Activated CD4-positive, alpha-beta T cell treated with anti-CD3 and anti-CD28 coated beads, Interleukin-2, Interleukin-6, amounts not matched to agents 100 ng/mL and 50 ng/mL, durations not matched to agents 16 hours and 8 hours (primary cell): ENCODE measurements at regions not wholly inside any gene's neighbourhood (a gene's known extent, or its start where the extent isn't known, plus 50 kb on each side); places are given as distances from the start of the nearest gene placed in this dataset.
"Not testable (repeated sequence)": the region's sequence is repeated elsewhere in the genome, so short reads cannot be mapped to it uniquely, and the experiment has no call there.

ENCODE experiments used
- DNase-seq: peaks from one replicate; pipeline ENCODE4 v3.0.0-alpha.2; 2020

DNA sequence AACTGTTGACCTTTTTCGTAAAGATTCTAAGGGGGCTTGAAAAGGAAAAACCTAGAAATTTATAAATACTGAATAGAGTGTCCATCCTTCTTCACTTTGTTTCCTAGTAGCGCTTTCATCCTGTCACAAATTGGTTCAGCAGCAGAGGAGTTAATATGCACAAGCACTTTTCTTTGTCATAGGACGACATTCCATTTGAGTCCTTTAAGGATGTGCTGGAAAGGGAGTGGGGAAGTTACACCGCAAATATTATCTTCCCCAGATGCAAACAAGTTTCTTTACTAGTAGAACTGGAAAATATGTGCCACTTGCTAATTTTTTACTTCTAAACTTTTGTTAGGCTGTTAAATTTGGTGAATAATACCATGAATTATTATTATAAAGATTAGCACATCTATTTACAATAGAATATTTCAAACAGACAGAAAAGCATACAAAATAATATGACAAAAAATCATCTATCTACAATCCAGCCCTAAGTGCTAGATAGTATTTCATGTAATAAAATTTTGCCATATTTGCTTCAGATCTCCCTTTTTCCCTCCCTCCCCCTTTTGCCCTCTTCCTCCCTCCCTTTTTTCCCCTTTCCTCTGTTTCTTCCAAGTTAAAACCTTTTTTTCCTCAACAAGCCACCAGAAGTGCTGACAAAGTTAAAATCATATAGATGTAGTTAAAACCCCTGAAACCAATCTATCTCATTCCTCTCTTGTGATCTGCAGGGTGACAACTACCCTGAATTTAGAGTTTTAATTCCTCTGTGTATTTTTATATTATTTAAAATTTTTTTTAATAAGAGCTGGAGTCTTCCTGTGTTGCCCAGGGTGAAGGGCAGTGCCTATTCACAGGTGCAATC is 50.5 kb upstream of the MAP4K3 start:
- no peak for DNase-seq

GRCh38 chr2:39488450-39488849 is 51.4 kb upstream of the MAP4K3 start:
- DNase-seq = no peak

- DNase-seq = no peak
Observed at GRCh38 chr2:39490586-39490985, 53.5 kb upstream of the MAP4K3 start.

DNA sequence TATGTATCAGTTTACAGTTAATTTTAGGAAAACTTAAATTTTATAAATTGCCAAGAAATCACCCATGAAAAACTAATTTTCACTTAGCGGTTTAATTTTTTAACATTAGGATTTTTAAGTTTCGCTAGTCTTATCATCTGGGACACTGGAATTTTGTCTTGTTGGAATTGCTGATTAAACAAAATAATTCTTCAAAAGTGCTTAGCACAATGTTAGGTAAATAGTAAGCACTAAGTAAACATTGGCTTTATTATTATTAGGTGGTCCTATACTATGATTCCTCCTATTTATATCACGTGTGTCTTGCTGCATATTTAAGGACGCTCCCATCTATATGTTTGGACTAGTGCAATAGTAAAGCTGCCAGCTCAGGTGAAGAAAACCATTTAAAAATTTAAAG is 54.6 kb upstream of the MAP4K3 start:
- DNase-seq = no peak

DNA sequence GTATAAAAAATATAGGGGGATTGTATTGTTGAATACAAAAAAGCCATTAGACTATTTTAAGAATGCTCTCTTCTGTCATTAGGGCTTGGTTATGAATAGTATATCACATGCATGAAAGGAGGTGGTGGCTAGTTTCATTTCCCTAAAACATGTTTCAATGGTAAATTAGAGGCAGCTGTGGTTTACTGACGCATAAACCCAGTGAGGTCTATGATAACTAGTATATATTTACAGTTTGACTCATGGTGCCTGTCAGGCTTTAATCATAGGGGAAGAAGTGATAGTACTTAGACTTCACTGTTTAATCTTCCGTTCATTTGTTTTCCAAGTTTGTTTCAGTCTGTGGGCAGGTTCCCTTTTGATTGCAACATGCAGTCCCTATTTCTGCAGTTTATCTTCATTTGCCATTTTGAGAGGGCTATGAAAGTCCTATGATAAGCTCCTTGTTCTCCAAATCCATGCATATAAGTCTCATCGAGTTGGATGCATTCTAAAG is 55.1 kb upstream of the MAP4K3 start:
- peak; percentile 88 for DNase-seq

- DNase-seq = no peak
Observed at GRCh38 chr2:39492716-39493115, 55.6 kb upstream of the MAP4K3 start.

- DNase-seq = peak; percentile 18
Observed at GRCh38 chr2:39494784-39495251, 57.7 kb upstream of the MAP4K3 start.

- no peak for DNase-seq
Observed at GRCh38 chr2:39497082-39497801, 60.2 kb upstream of the MAP4K3 start.

- not testable (repeated sequence) for DNase-seq
Observed at GRCh38 chr2:39498176-39498575, 61.1 kb upstream of the MAP4K3 start.

GRCh38 chr2:39498786-39499185 is 61.7 kb upstream of the MAP4K3 start:
- no peak for DNase-seq

GRCh38 chr2:39499336-39499735 is 62.3 kb upstream of the MAP4K3 start:
- DNase-seq = no peak

- no peak for DNase-seq
Observed at GRCh38 chr2:39501412-39501811, 64.3 kb upstream of the MAP4K3 start.

DNA sequence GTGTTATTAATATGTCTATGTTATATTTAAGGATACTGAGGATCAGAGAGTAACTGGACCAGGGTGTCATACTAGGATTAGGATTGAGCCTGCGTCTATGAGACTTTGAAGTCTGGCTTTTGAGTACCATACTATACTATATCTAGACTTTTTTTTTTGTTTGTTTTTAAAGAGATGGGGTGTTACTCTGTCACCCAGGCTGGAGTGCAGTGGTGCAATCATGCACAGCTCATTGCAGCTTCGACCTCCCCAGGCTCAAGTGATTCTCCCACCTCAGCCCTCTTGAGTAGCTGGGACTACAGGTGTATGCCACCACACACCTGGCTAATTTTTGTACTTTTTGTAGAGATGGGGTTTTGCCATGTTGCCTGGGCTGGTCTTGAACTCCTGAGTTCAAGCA is 66.2 kb upstream of the MAP4K3 start:
- DNase-seq = no peak

DNA sequence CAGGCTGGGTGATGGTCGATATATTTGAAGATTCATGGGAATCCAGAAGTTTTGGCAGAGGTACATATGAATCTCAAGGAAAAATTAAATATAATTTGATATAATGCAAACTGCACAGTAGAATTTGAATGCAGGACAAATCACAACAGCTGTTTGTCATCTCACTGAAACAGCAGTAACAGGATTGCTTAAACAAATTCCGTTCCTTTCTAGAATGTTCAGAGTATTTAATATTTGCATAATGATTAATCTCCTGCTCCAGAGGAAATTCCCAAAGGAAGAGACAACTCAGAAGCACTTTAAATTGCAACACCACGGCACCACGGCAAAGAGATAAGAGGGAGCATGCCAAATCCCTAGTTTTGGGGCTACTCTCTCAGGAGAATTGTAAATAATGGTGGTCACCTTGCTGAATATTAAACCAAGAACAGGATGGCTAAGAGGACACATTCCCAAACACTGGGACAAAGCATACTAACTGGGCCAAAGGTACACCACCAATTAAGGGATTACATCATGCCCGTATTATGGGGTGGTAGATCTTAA is 67.8 kb upstream of the MAP4K3 start:
- no peak for DNase-seq

DNA sequence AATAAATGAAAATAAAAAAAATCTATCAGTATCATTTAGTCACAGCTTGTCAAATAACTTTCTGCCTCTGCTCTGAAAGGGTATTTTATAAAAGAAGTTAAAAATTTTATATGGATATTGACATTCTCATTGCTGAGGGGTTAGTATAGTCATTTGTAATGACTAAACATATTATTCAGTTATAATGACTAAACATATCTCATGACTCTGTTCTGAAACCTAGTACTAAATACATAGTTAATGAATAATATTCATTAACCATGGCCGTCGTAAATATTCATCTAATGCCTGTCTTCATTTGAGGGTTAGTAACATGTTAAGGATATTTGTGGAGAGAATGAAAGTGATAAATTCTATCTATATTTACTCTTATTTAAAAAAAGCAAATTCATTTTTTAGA is 69.1 kb upstream of the MAP4K3 start:
- DNase-seq = no peak

DNA sequence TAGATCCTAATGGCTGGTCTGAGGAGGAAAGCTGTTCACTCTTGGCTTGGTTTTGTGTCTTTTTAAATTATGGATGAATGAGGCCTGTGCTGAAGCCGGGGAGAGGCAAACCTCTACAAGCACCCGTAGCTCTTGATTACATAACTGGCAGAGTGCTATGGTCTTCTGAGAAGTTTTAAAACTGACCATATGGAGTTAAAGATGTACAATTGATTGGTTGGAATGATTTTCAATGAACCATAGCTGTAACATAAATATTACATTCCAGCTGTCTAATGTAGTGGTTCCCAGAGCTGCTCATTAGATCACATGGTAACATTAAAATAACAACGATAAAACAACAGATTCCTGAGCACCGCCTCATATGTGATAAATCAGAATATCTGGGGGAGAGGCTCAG is 71.1 kb upstream of the MAP4K3 start:
- no peak for DNase-seq

DNA sequence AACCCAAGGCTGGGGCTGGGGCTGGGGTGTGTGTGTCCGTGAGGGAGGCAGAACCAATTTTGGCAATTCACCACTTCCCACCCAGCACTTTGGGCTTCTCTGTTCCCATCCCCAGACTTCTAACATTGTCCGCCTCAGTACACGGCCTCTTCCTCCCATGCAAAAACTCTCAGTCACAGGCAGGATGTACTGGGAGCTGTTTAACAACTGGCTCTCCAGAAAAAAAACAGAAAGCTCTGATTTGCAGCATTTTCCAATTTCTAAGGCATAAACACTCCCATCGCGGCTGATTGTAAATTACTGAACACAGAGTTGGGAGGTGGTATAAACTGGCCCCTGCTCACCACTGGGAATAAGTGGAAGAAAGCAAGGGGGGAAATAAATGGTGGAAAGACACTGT is 73.1 kb upstream of the MAP4K3 start:
- DNase-seq = no peak

DNA sequence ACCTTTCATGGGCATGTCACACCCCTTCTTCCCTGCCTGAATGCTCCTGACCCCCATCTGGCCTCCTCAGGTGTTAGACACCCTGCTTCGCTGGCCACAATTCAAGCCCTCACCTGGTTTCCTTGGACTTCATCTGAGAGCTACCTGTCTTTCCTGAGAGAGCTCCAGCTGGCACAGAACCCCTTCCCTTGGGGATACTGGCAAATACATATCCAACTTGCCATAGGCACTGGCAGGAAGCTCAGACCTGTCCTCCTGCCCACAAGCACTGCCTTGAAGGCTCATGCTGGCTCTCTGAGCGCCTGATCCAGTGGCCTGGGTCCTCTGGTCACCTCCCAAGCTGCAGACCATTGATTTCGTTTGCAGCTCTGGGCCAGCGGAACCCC is 74.1 kb upstream of the MAP4K3 start:
- DNase-seq = no peak

- no peak for DNase-seq
Observed at GRCh38 chr2:39511605-39512433, 74.7 kb upstream of the MAP4K3 start.

DNA sequence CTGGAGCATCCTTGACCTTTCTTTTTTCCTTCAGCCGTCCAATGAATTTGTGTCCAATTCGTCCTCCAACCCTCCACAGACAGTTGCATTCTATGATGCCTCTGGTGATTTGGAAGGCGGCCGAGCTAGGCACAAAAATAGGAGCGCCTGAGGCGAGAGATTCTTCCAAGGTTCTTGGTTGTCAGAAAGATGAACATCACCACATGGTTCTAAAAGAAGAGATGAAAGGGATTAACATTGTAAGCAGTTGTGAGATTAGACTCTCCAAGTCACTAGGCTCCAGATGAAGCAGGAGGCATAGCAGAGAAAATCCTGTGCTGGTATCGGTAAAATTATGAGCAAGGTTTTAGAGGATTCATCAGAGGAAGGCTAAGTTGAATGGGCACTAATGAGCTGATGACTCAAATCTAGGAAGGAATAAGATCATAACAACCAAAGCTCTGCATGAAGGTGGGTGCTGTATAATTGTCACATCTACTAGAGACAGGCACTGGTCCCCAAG is 75.4 kb upstream of the MAP4K3 start:
- DNase-seq = peak; percentile 54

- no peak for DNase-seq
Observed at GRCh38 chr2:39512941-39513340, 75.9 kb upstream of the MAP4K3 start.

DNA sequence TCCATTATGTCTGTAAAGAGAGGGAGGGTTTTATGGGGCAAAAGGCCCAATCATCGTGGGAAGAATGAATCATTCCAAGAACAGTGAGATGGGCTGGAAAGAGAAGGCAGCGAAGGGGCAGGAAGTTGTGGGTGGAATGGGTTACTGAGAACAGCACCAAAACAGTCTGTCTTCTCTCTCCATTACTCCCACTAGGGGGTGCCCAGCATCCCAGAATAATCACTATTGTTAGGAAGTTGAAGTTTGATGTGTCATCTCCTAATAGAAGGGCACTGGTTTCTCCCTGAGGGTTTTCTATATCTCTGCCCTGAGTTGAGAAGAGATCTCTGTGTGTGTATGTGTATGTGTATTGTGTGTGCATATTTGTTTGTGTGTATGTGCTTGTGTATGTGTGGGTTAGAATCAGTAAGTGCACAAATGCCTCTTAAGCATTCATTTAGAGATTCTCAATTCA is 76.6 kb upstream of the MAP4K3 start:
- DNase-seq = peak; percentile 87

DNA sequence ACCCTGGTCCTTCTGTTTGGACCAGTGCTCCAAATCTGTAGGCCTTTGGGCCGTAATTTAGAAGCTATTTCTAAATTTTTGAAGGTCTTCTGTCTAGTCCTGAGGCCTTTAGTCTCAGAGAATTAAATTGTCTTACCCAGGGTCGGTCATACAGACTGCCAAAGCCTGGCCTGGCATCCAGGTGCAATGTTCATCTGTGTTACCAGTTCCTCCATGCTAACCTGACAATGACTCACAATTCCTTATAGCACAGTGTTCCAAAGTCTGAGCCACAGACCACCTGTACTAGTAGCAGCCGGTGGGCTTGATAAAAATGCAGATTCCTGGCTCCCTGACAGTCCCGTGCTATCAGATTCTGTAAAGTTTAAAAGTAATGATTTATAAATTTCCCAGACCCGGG is 77.7 kb upstream of the MAP4K3 start:
- DNase-seq = no peak
